ENCODE measurements at regions not wholly inside any gene's neighbourhood (a gene's known extent, or its start where the extent isn't known, plus 50 kb on each side); places are given as distances from the start of the nearest gene placed in this dataset.

GRCh38 chr2:3097804-3098203 is 279.8 kb downstream of the EIPR1 start:
- TF ChIP-seq POLR2A (IDR thresholded peaks at IDR 0.05) (no peak), CTCF (IDR thresholded peaks at IDR 0.05) (no peak)
- no peak overlapping the region for H3K4me3 ChIP-seq (ENCODE audit: low read depth, poor library complexity, severe bottlenecking)
- intact Hi-C loops (cut with DNase I; ENCODE audit: low total_unique reads) = no loop called here
- DNase-seq (ENCODE audit: low spot score in 2 of 2) = peak in 1 of 2 donors; percentile 59
- 91 to 95% methylated on average over 8 to 9 of the region's 9 CpGs for WGBS, 2 donors

GRCh38 chr2:3094999-3095958 is 282.3 kb downstream of the EIPR1 start:
- DNase-seq (ENCODE audit: low spot score in 2 of 2) = peak in 1 of 2 donors; percentile 73
- intact Hi-C loops (cut with DNase I; ENCODE audit: low total_unique reads) = no loop called here
- no peak overlapping the region for H3K4me3 ChIP-seq (ENCODE audit: low read depth, poor library complexity, severe bottlenecking)
- TF ChIP-seq POLR2A (IDR thresholded peaks at IDR 0.05) = no peak
- TF ChIP-seq CTCF (IDR thresholded peaks at IDR 0.05) = no peak
- 76 to 83% methylated on average over 14 of the region's 14 CpGs for WGBS, 2 donors

DNA sequence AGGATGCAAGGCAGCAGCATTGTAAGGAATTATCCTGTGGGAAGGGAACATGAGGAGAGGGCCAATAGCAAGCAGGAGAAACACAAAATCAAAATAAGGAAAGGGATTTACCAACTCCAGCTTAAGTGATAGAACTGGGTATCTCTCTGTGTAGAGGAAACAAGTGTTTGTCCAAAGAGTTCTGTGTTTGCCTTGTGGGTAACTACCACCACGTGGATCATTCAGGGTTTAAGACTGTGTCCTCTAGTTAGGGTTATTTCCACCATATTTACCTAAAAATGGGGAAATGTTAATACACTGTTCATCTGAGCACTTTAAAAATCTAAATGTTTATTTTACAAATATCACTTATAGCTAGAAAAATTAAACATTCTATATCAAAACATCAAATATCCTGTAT is 283.3 kb downstream of the EIPR1 start:
- TF ChIP-seq POLR2A (IDR thresholded peaks at IDR 0.05) (no peak), CTCF (IDR thresholded peaks at IDR 0.05) (no peak)
- intact Hi-C loops (cut with DNase I; ENCODE audit: low total_unique reads) = no loop called here
- no peak overlapping the region for H3K4me3 ChIP-seq (ENCODE audit: low read depth, poor library complexity, severe bottlenecking)
- DNase-seq (ENCODE audit: low spot score in 2 of 2) = no peak
- 59 to 69% methylated on average over 1 of the region's 1 CpG for WGBS, 2 donors

GRCh38 chr2:3091696-3092095 is 285.9 kb downstream of the EIPR1 start:
- WGBS, 2 donors = 38 to 42% methylated on average over 2 of the region's 2 CpGs
- TF ChIP-seq CTCF (IDR thresholded peaks at IDR 0.05) = no peak
- TF ChIP-seq POLR2A (IDR thresholded peaks at IDR 0.05) = no peak
- intact Hi-C loops (cut with DNase I; ENCODE audit: low total_unique reads) = no loop called here
- no peak for DNase-seq (ENCODE audit: low spot score in 2 of 2)
- no peak overlapping the region for H3K4me3 ChIP-seq (ENCODE audit: low read depth, poor library complexity, severe bottlenecking)

DNA sequence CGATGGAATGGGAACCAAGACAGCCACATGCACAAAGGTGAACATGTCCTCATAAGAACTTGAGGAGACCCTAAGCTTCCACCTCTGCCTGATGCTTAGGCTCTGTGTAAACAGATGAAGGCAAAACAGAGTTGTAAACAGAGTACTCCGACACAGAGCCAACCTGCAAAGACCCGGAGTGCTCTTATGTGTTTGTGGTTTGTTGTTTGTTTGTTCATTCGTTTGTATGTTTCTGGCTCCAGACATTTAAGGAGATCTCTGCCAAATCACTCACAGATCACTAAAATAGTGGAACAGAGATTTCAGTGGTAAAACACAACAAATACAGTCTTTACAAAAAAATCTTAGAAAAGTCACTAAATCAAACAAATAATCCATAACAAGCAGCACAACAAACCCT is 294.9 kb downstream of the EIPR1 start:
- WGBS, 2 donors = 78 to 80% methylated on average over 4 of the region's 4 CpGs
- TF ChIP-seq POLR2A (IDR thresholded peaks at IDR 0.05) (no peak), CTCF (IDR thresholded peaks at IDR 0.05) (no peak)
- H3K4me3 ChIP-seq (ENCODE audit: low read depth, poor library complexity, severe bottlenecking) = no peak overlapping the region
- DNase-seq (ENCODE audit: low spot score in 2 of 2) = no peak
- intact Hi-C loops (cut with DNase I; ENCODE audit: low total_unique reads) = no loop called here

Measured in lower leg skin (tissue), 4 donors.